C4-2B (cell line): ENCODE measurements at regions not wholly inside any gene's neighbourhood (a gene's known extent, or its start where the extent isn't known, plus 50 kb on each side); places are given as distances from the start of the nearest gene placed in this dataset.

Source experiments
- CTCF ChIP-seq: fragments of 450-650 bp; conservative IDR thresholded peaks from 2 replicates; pipeline ENCODE4 v1.5.1; 2017; ENCODE audit warnings: mild to moderate bottlenecking
- ZFX ChIP-seq: fragments of 450-650 bp; IDR thresholded peaks from 2 replicates; pipeline ENCODE4 v1.6.1; 2017

- TF ChIP-seq CTCF (no peak), ZFX (no peak)
Observed at GRCh38 chr11:116132273-116132978, 628.2 kb upstream of the CADM1 start.
